AG04449 (cell line): ENCODE measurements at regions not wholly inside any gene's neighbourhood (a gene's known extent, or its start where the extent isn't known, plus 50 kb on each side); places are given as distances from the start of the nearest gene placed in this dataset.

ENCODE experiments used
- CTCF ChIA-PET: fragments of 350-600 bp; formaldehyde crosslinking; extraction: SDS; loops from one replicate; lab custom pipeline; 2021; ENCODE audit warnings: antibody characterized with exemption; lab: Yijun Ruan, JAX
- POLR2A ChIA-PET: fragments of 400-600, 350-600 bp; formaldehyde crosslinking; extraction: SDS; loops from one replicate; lab custom pipeline; 2020; ENCODE audit warnings: antibody characterized with exemption, inconsistent platforms; lab: Yijun Ruan, JAX
- DNase-seq: peaks from one replicate; pipeline ENCODE4 v3.0.0-alpha.2; 2010; ENCODE audit warnings: low read depth, low spot score
- H3K4me3 ChIP-seq: 2 replicates; pipeline ENCODE4 v1.5.1; 2011; ENCODE audit warnings: low read depth, mild to moderate bottlenecking, control low read depth, low read length
- CTCF ChIP-seq: IDR thresholded peaks from one replicate; pipeline ENCODE4 v1.5.1; 2011; ENCODE audit warnings: mild to moderate bottlenecking, moderate library complexity, low read length, control low read depth, inconsistent platforms; ENCODE audit not compliant: insufficient read depth; ENCODE audit errors: missing control alignments

GRCh38 chr2:37794717-37795116 is 123.3 kb upstream of the CDC42EP3 start:
- no peak for TF ChIP-seq CTCF
- CTCF ChIA-PET = interaction anchor here (1.1 to 4.8 kb wide), 6 partner anchors 11 to 380 kb away, joined by 3 to 22 read pairs (median 5); no protein-coding TSS in a partner anchor
- POLR2A ChIA-PET = interaction anchor here (1.1 to 3.8 kb wide), 5 partner anchors 13 to 157 kb away, joined by 3 to 24 read pairs (median 4); partner anchors contain the start of gene CDC42EP3
- H3K4me3 ChIP-seq = no peak overlapping the region
- DNase-seq = no peak

- TF ChIP-seq CTCF = no peak
- DNase-seq = no peak
- CTCF ChIA-PET = interaction anchor here (0.8 to 4.8 kb wide), 7 partner anchors 11 to 380 kb away, joined by 3 to 22 read pairs (median 6); no protein-coding TSS in a partner anchor
- no peak overlapping the region for H3K4me3 ChIP-seq
- POLR2A ChIA-PET = interaction anchor here (0.5 to 3.8 kb wide), 4 partner anchors 14 to 144 kb away, joined by 3 to 24 read pairs (median 6); partner anchors contain the start of gene CDC42EP3
Measured at GRCh38 chr2:37795456-37795855, 124.0 kb upstream of the CDC42EP3 start.

GRCh38 chr2:37795938-37796337 is 124.5 kb upstream of the CDC42EP3 start:
- CTCF ChIA-PET = interaction anchor here (0.8 to 4.8 kb wide), 6 partner anchors 12 to 381 kb away, joined by 3 to 22 read pairs (median 9); no protein-coding TSS in a partner anchor
- peak; percentile 87 for DNase-seq
- TF ChIP-seq CTCF = no peak
- POLR2A ChIA-PET = interaction anchor here (0.5 to 3.8 kb wide), 5 partner anchors 14 to 144 kb away, joined by 3 to 24 read pairs (median 4); partner anchors contain the start of gene CDC42EP3
- no peak overlapping the region for H3K4me3 ChIP-seq

- H3K4me3 ChIP-seq = no peak overlapping the region
- no peak for TF ChIP-seq CTCF
- CTCF ChIA-PET = interaction anchor here (0.9 to 4.8 kb wide), 6 partner anchors 12 to 155 kb away, joined by 3 to 22 read pairs (median 8); no protein-coding TSS in a partner anchor
- DNase-seq = no peak
- POLR2A ChIA-PET = interaction anchor here (1.7 to 3.8 kb wide), 4 partner anchors 15 to 125 kb away, joined by 4 to 24 read pairs (median 6); partner anchors contain the start of gene CDC42EP3
Measured at GRCh38 chr2:37796481-37796880, 125.0 kb upstream of the CDC42EP3 start.

GRCh38 chr2:37797081-37797480 is 125.6 kb upstream of the CDC42EP3 start:
- POLR2A ChIA-PET = interaction anchor here (1.7 to 3.8 kb wide), 2 partner anchors 16 to 20 kb away, joined by 4 to 24 read pairs; no protein-coding TSS in a partner anchor

More at GRCh38 chr2:37797081-37797480, 125.6 kb upstream of the CDC42EP3 start:
- CTCF ChIA-PET = interaction anchor here (0.9 to 4.8 kb wide), 8 partner anchors 12 to 381 kb away, joined by 3 to 22 read pairs (median 3); no protein-coding TSS in a partner anchor
- DNase-seq = no peak
- H3K4me3 ChIP-seq = no peak overlapping the region
- no peak for TF ChIP-seq CTCF
